MM.1S (cell line): ENCODE measurements at regions not wholly inside any gene's neighbourhood (a gene's known extent, or its start where the extent isn't known, plus 50 kb on each side); places are given as distances from the start of the nearest gene placed in this dataset.

ENCODE experiments used
- DNase-seq: peaks from one replicate; pipeline ENCODE4 v3.0.0-alpha.2; 2015
- H2AFZ ChIP-seq: fragments of 300-600 bp; sonication (generic); 2 replicates; pipeline ENCODE4 v1.6.0; 2016; ENCODE audit warnings: antibody characterized with exemption, low read length
- H3F3A ChIP-seq: fragments of 300-600 bp; sonication (generic); 2 replicates; pipeline ENCODE4 v1.6.1; 2016; ENCODE audit warnings: mild to moderate bottlenecking, antibody characterized with exemption, low read length, moderate library complexity, mixed read lengths; ENCODE audit not compliant: insufficient read depth
- H3K27ac ChIP-seq: fragments of 300-600 bp; sonication (generic); 2 replicates; pipeline ENCODE4 v1.5.1; 2016; ENCODE audit warnings: mild to moderate bottlenecking, low read length
- H3K27me3 ChIP-seq: fragments of 300-600 bp; sonication (generic); replicated peaks from 2 replicates; pipeline ENCODE4 v1.6.0; 2016; ENCODE audit warnings: low read length; ENCODE audit not compliant: insufficient read depth
- H3K36me3 ChIP-seq: fragments of 300-600 bp; sonication (generic); replicated peaks from 2 replicates; pipeline ENCODE4 v1.6.1; 2016; ENCODE audit warnings: mild to moderate bottlenecking, low read length, mixed read lengths; ENCODE audit not compliant: insufficient read depth
- H3K4me1 ChIP-seq: fragments of 300-600 bp; sonication (generic); 2 replicates; pipeline ENCODE4 v1.6.1; 2016; ENCODE audit warnings: low read length, mixed read lengths
- H3K4me2 ChIP-seq: fragments of 300-600 bp; sonication (generic); 2 replicates; pipeline ENCODE4 v1.6.0; 2016; ENCODE audit warnings: low read depth, low read length
- H3K4me3 ChIP-seq: fragments of 300-600 bp; sonication (generic); 2 replicates; pipeline ENCODE4 v1.5.1; 2016; ENCODE audit warnings: low read length, mixed read lengths
- H3K79me2 ChIP-seq: fragments of 300-600 bp; sonication (generic); 2 replicates; pipeline ENCODE4 v1.6.1; 2016; ENCODE audit warnings: mixed run types, low read length, mixed read lengths
- H3K9ac ChIP-seq: fragments of 300-600 bp; sonication (generic); 2 replicates; pipeline ENCODE4 v1.6.1; 2016; ENCODE audit warnings: low read length, mixed read lengths
- H3K9me2 ChIP-seq: fragments of 300-600 bp; sonication (generic); replicated peaks from 2 replicates; pipeline ENCODE4 v1.6.1; 2016; ENCODE audit warnings: mild to moderate bottlenecking, low read length, mixed read lengths; ENCODE audit not compliant: insufficient read depth
- H3K9me3 ChIP-seq: fragments of 300-600 bp; sonication (generic); replicated peaks from 2 replicates; pipeline ENCODE4 v1.6.1; 2016; ENCODE audit warnings: mild to moderate bottlenecking, low read length, mixed read lengths; ENCODE audit not compliant: insufficient read depth
- H4K20me1 ChIP-seq: fragments of 300-600 bp; sonication (generic); 2 replicates; pipeline ENCODE4 v1.6.1; 2016; ENCODE audit warnings: mild to moderate bottlenecking, low read length, moderate library complexity, mixed read lengths; ENCODE audit not compliant: insufficient read depth
- CTCF ChIP-seq: fragments of 300-600 bp; sonication (generic); IDR thresholded peaks from 2 replicates; pipeline ENCODE4 v1.5.1; 2016; ENCODE audit warnings: antibody characterized with exemption, low read length, mixed read lengths
- EZH2 ChIP-seq: fragments of 300-600 bp; sonication (generic); optimal IDR thresholded peaks from 2 replicates; pipeline ENCODE3; 2017; ENCODE audit warnings: low read depth, mild to moderate bottlenecking, antibody characterized with exemption, low read length, mixed read lengths
- EZH2phosphoT487 ChIP-seq: fragments of 300-600 bp; sonication (generic); IDR thresholded peaks from 2 replicates; pipeline ENCODE4 v1.6.1; 2018; ENCODE audit warnings: antibody characterized with exemption, low read length

DNA sequence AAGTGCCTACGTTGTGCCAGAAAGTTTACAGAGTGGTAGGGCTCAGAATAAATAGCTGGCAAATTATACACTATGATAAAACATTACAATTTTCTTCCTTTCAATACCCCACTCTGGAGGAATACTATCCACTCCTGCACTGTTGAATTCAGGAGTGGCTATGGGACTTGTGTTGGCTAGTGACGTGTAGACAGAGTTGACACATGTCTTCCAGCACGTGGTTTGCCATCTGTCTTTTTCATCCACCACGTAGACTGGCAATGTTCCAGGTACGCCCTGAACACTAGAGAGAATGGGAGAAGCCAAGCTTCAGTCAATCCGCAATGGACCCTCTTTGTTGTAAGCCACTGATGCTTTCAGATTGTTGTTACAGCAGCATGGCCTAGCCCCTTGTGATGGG, 168.8 kb upstream of the RBPJ start:
- no peak overlapping the region for H3K4me2 ChIP-seq
- H3K9me3 ChIP-seq = no peaks in the 10 kb centered on the region
- no peak overlapping the region for H3K27ac ChIP-seq
- DNase-seq = no peak
- no peak overlapping the region for H2AFZ ChIP-seq
- H3K9ac ChIP-seq = no peak overlapping the region
- H3K9me2 ChIP-seq = no peaks in the 10 kb centered on the region
- no peaks in the 10 kb centered on the region for H3K27me3 ChIP-seq
- no peaks in the 10 kb centered on the region for H3K79me2 ChIP-seq
- H3K4me3 ChIP-seq = no peak overlapping the region
- H3F3A ChIP-seq = no peaks in the 10 kb centered on the region
- H3K36me3 ChIP-seq = no peaks in the 10 kb centered on the region
- no peaks in the 10 kb centered on the region for H4K20me1 ChIP-seq
- TF ChIP-seq EZH2 (no peak), EZH2phosphoT487 (no peak), CTCF (no peak)
- H3K4me1 ChIP-seq = no peaks in the 10 kb centered on the region

DNA sequence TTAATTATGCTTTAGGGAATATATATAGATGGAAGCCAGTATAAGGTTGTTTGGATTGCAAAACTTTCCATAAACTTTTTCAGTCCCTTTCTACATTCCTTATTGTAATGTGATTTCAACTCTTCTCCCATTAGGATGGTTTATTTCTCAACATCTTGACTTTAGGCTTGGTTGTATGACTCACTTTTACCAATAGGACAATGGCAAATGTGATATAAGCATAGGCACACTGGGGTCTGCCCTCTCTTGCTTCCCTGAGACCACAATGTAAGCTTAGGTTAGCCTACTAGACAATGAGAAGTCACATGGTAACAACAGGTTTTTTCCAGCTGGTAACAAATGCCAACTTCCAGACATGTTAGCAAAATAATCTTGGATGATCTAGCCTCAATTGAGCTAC, 163.3 kb upstream of the RBPJ start:
- Histone ChIP-seq H3K79me2 (no peaks in the 10 kb centered on the region), H2AFZ (no peak overlapping the region), H3K36me3 (no peaks in the 10 kb centered on the region), H3K9me2 (no peaks in the 10 kb centered on the region), H3K27ac (no peak overlapping the region), H3K4me1 (no peaks in the 10 kb centered on the region), H3K9ac (no peak overlapping the region), H3K4me3 (no peak overlapping the region), H3F3A (no peaks in the 10 kb centered on the region), H3K4me2 (no peak overlapping the region), H3K9me3 (no peaks in the 10 kb centered on the region), H4K20me1 (no peaks in the 10 kb centered on the region), H3K27me3 (no peaks in the 10 kb centered on the region)
- DNase-seq = no peak
- no peak for TF ChIP-seq EZH2
- TF ChIP-seq EZH2phosphoT487 = no peak
- no peak for TF ChIP-seq CTCF

- Histone ChIP-seq H3K79me2 (no peaks in the 10 kb centered on the region), H2AFZ (no peak overlapping the region), H3K9ac (no peak overlapping the region), H3K27ac (no peak overlapping the region), H3K4me2 (no peak overlapping the region), H3K4me1 (no peaks in the 10 kb centered on the region), H3F3A (no peaks in the 10 kb centered on the region), H3K9me2 (no peaks in the 10 kb centered on the region), H3K36me3 (no peaks in the 10 kb centered on the region), H4K20me1 (no peaks in the 10 kb centered on the region), H3K9me3 (no peaks in the 10 kb centered on the region), H3K27me3 (no peaks in the 10 kb centered on the region), H3K4me3 (no peak overlapping the region)
- DNase-seq = no peak
- TF ChIP-seq CTCF = no peak
- TF ChIP-seq EZH2 = no peak
- no peak for TF ChIP-seq EZH2phosphoT487
These were observed 160.2 kb upstream of the RBPJ start for GRCh38 chr4:26160591-26160990.
